HG02798 (cell line): ENCODE measurements at regions not wholly inside any gene's neighbourhood (a gene's known extent, or its start where the extent isn't known, plus 50 kb on each side); places are given as distances from the start of the nearest gene placed in this dataset.

Source experiments
- ATAC-seq: cut with Tn5 transposase; IDR thresholded peaks from one replicate; pipeline ENCODE4 v1.9.1; 2021; ENCODE audit warnings: mild to moderate bottlenecking; ENCODE audit not compliant: unreplicated experiment, poor library complexity

GRCh38 chr9:84169240-84169639 is 171.3 kb downstream of the SLC28A3 start:
- ATAC-seq, result no peak

GRCh38 chr9:84170521-84171141 is 169.9 kb downstream of the SLC28A3 start:
- no peak for ATAC-seq

DNA sequence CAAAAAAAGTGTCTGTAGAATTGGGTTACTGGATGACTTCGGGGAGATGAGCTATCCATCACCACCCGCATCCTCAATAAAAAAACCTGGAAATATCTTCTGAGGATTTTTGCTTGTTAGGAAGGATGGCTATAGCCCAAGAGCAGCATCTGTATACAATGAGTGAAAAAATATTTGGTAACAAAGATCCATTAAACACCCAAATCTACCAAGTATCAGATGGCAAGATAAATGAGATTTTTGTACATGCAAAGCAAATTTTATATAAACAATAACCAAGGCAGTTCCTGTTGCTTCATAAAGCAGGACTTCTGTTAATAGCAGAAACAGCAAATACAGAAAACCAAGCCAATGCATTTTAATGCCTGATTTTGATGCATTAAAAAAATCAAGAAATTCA is 166.6 kb downstream of the SLC28A3 start:
- ATAC-seq, result no peak

DNA sequence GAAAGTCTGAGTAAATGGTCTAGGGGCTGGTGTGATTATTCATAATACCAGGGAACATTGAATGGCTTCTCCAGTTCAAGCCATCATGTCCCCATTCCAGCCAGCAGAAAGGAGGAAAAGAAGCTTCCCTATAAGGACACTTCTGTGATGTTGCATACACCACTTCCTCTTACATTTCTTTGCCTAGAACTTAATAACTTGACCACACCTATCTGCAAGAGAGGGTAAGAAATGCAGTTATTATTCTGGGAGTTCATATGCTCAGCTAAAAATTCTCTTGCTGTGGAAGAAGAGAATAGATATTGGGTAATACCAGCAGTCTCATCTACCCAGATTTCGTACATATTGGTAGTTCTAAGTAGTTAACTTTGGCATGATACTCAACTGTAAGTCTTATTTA is 166.1 kb downstream of the SLC28A3 start:
- no peak for ATAC-seq

DNA sequence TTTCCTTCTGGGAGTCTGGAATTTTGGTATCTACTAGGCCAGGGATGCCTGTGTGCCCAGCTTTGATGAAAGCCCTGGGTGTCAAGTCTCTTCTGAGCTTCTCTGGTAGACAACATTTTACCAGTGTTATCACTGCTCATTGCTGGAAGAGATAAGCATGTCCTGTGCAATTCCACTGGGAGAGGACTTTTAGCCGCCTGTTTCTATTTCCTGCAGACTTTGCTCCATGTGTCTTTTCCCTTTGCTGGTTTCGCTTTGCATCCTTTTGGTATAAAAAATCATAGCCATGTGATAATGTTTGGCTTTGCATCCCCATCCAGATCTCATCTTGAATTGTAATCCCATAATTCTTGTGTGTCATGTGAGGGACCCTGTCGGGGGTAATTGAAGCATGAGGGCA is 163.2 kb downstream of the SLC28A3 start:
- ATAC-seq, result no peak

GRCh38 chr9:84179531-84179930 is 161.0 kb downstream of the SLC28A3 start:
- ATAC-seq, result no peak

- ATAC-seq, result no peak
Observed at GRCh38 chr9:84187090-84187489, 153.5 kb downstream of the SLC28A3 start.

DNA sequence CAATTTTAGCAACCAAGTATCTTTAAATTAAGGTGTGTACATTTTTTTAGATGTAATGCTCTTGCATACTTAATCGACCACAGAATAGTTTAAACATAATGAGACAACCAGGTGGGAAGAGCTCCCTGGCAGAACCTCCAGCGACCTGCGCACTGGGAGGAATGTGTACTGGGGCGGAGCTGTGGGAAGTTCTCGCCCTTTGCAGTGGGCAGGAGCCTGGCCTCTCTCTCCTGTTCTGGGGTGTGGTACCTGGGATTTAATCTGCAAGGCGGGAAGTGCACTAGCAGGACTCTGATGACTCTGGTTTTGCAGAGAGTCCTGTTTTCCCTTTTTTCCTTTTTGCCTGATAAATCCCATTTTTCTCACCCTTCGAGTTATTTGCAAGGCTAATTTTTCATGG is 150.7 kb downstream of the SLC28A3 start:
- ATAC-seq, result no peak

DNA sequence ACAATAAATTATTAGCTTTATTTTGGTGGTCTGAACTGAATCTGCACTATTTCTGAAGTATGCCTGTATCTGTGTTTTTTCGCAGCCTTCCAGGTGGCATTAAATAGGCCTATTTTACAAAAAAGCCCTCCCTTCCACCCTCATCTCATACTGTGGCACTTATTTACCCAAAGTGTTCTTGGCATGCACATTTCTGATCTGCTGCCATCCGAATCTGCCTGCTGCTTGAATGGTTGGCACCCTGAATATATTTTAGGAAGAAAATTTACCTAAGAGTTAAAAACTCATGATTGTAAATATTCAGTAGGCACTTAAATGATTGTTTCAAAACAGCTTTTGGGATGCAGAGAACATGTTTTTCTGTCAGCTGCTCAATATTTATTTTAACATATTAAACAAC is 150.1 kb downstream of the SLC28A3 start:
- ATAC-seq, result no peak

- no peak for ATAC-seq
Observed at GRCh38 chr9:84206801-84207370, 133.7 kb downstream of the SLC28A3 start.

DNA sequence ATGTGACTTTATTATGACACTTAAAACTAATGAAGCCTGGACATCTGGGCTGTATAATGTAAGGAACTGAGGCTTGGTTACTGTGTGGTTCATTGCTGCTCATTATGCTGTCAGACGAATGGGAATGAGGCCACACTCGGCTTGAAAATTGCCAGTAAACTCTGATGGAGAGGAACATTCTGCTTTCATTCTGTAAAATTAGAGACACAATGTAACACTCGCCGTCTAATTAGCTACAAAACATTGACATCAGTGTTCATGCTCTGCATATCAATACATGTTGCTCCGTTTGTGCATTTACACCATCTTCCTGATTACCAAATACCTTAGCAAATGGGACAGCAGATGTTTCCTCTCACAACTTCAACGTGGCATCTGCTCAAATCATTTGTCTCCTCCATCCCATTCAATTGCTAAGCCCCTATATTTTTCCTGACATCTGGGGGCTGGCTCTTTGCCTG is 133.0 kb downstream of the SLC28A3 start:
- no peak for ATAC-seq

GRCh38 chr9:84212246-84212645 is 128.3 kb downstream of the SLC28A3 start:
- ATAC-seq, result no peak

DNA sequence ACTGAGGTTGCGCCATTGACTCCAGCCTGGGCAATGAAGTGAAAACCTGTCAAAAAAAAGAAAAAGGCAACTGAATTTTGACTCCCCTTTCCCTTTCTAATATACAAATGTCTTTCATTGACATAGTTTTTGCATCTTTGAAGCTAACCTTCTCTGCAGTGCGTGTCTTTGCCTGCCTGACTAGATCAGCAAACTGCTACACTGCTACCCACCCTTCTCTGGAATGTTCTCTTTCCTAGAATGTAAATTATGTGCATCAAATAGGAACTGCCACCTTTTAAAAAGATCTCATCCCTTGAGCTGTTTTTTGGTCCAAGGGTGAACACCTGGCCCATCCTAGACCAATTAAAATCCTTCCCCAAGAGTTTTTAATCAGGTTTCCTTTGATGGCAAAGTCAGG is 127.6 kb downstream of the SLC28A3 start:
- no peak for ATAC-seq

GRCh38 chr9:84216151-84216550 is 124.4 kb downstream of the SLC28A3 start:
- no peak for ATAC-seq

GRCh38 chr9:84218322-84218721 is 122.2 kb downstream of the SLC28A3 start:
- ATAC-seq, result no peak

GRCh38 chr9:84224246-84224645 is 116.3 kb downstream of the SLC28A3 start:
- no peak for ATAC-seq
